Mesenchymal stem cell (in vitro differentiated cells and primary cell): ENCODE measurements at regions not wholly inside any gene's neighbourhood (a gene's known extent, or its start where the extent isn't known, plus 50 kb on each side); places are given as distances from the start of the nearest gene placed in this dataset. TPM values are rescaled to one million over a fixed set of nuclear protein-coding genes. Genes with fewer than 3 reads are reported as not detected.
"Not testable (repeated sequence)": the region's sequence is repeated elsewhere in the genome, so short reads cannot be mapped to it uniquely, and the experiment has no call there.

Experiments used
- DNase-seq: peaks from one replicate; pipeline ENCODE4 v3.0.0-alpha.2; 2013
- H2AFZ ChIP-seq: one replicate; pipeline ENCODE4 v1.6.1; 2013; ENCODE audit warnings: low read depth, mild to moderate bottlenecking, control low read depth, inconsistent platforms, low read length, moderate library complexity
- H2AK5ac ChIP-seq: 2 replicates; pipeline ENCODE4 v1.6.1; 2013; ENCODE audit warnings: low read length, moderate library complexity, mild to moderate bottlenecking, inconsistent platforms; ENCODE audit not compliant: severe bottlenecking
- H2BK120ac ChIP-seq: one replicate; pipeline ENCODE4 v1.6.1; 2013; ENCODE audit warnings: low read depth, mild to moderate bottlenecking, inconsistent platforms, low read length, moderate library complexity
- H2BK12ac ChIP-seq, 2 experiments: one replicate each; pipeline ENCODE4 v1.6.1; 2013; ENCODE audit warnings: inconsistent platforms in 2 of 2, low read length in 2 of 2, mild to moderate bottlenecking in 2 of 2, moderate library complexity in 2 of 2, control low read depth in 1 of 2
- H2BK15ac ChIP-seq: one replicate; pipeline ENCODE4 v1.6.1; 2013; ENCODE audit warnings: mild to moderate bottlenecking, low read depth, inconsistent platforms; ENCODE audit not compliant: poor library complexity, severe bottlenecking
- H2BK5ac ChIP-seq: 2 replicates; pipeline ENCODE4 v1.6.1; 2013; ENCODE audit warnings: low read depth, mild to moderate bottlenecking, low read length, control low read depth, inconsistent platforms; ENCODE audit not compliant: poor library complexity, severe bottlenecking
- H3K14ac ChIP-seq, 2 experiments: one replicate each; pipeline ENCODE4 v1.6.1; 2013; ENCODE audit warnings: inconsistent platforms in 2 of 2, low read length in 2 of 2, control low read depth in 1 of 2, mild to moderate bottlenecking in 1 of 2, moderate library complexity in 1 of 2
- H3K18ac ChIP-seq, 2 experiments: one replicate each; pipeline ENCODE4 v1.6.1; 2013; ENCODE audit warnings: inconsistent platforms in 2 of 2, low read length in 2 of 2, control low read depth in 1 of 2, low read depth in 1 of 2, mild to moderate bottlenecking in 1 of 2
- H3K23ac ChIP-seq, 2 experiments: one replicate each; pipeline ENCODE4 v1.6.1; 2013; ENCODE audit warnings: inconsistent platforms in 2 of 2, low read length in 2 of 2, mild to moderate bottlenecking in 2 of 2, moderate library complexity in 2 of 2, control low read depth in 1 of 2
- H3K27ac ChIP-seq: 2 replicates; pipeline ENCODE4 v1.5.1; 2013; ENCODE audit warnings: mild to moderate bottlenecking, moderate library complexity, low read length, control low read depth, inconsistent platforms; ENCODE audit not compliant: poor library complexity, severe bottlenecking
- H3K27me3 ChIP-seq, 2 experiments: 2 replicates each; pipeline versions ENCODE4 v1.6.1 to v1.7.0; 2013; ENCODE audit warnings: low read length in 2 of 2, mild to moderate bottlenecking in 2 of 2, moderate library complexity in 2 of 2, control low read depth in 1 of 2, inconsistent platforms in 1 of 2; ENCODE audit not compliant: control insufficient read depth in 1 of 2, insufficient read depth in 1 of 2
- H3K36me3 ChIP-seq, 2 experiments: 2 replicates each; pipeline versions ENCODE4 v1.6.1 to v1.7.0; 2013; ENCODE audit warnings: low read length in 2 of 2, control low read depth in 1 of 2, inconsistent platforms in 1 of 2, low read depth in 1 of 2, mild to moderate bottlenecking in 1 of 2; ENCODE audit not compliant: insufficient read depth in 2 of 2, control insufficient read depth in 1 of 2
- H3K4ac ChIP-seq, 2 experiments: one replicate each; pipeline ENCODE4 v1.6.1; 2013; ENCODE audit warnings: inconsistent platforms in 2 of 2, low read length in 2 of 2, mild to moderate bottlenecking in 2 of 2, moderate library complexity in 2 of 2, control low read depth in 1 of 2, low read depth in 1 of 2
- H3K4me1 ChIP-seq: 2 replicates; pipeline ENCODE4 v1.6.1; 2013; ENCODE audit warnings: low read depth, low read length, control low read depth; ENCODE audit not compliant: control insufficient read depth, insufficient read depth
- H3K4me2 ChIP-seq: 2 replicates; pipeline ENCODE4 v1.6.1; 2013; ENCODE audit warnings: low read length, mild to moderate bottlenecking, inconsistent platforms; ENCODE audit not compliant: poor library complexity, severe bottlenecking
- H3K4me3 ChIP-seq, 2 experiments: 2 replicates each; pipeline versions ENCODE4 v1.5.1 to v1.7.0; 2013; ENCODE audit warnings: low read length in 2 of 2, mild to moderate bottlenecking in 2 of 2, control low read depth in 1 of 2, low read depth in 1 of 2; ENCODE audit not compliant: insufficient read depth in 1 of 2
- H3K79me1 ChIP-seq: replicated peaks from 2 replicates; pipeline ENCODE4 v1.6.1; 2013; ENCODE audit warnings: mild to moderate bottlenecking, control low read depth, low read length, inconsistent platforms; ENCODE audit not compliant: poor library complexity, severe bottlenecking
- H3K9ac ChIP-seq: 2 replicates; pipeline ENCODE4 v1.7.0; 2013; ENCODE audit warnings: mild to moderate bottlenecking, low read length, moderate library complexity
- H3K9me3 ChIP-seq: 2 replicates; pipeline ENCODE4 v1.7.0; 2013; ENCODE audit warnings: mild to moderate bottlenecking, low read length; ENCODE audit not compliant: control insufficient read depth
- H4K8ac ChIP-seq: one replicate; pipeline ENCODE4 v1.6.1; 2013; ENCODE audit warnings: inconsistent platforms, mild to moderate bottlenecking, low read length, moderate library complexity
- H4K91ac ChIP-seq: one replicate; pipeline ENCODE4 v1.6.1; 2013; ENCODE audit warnings: mild to moderate bottlenecking, low read length, inconsistent platforms
- whole genome bisulfite sequencing: methylation state at CpG from one replicate; pipeline ENCODE4 v1.1.7; 2013; ENCODE audit warnings: mixed read lengths; 5-methylcytosine and 5-hydroxymethylcytosine counted together
- small RNA-seq: library from polyadenylated mRNA; stranded (forward); fragments of <200 nt; extraction: miRNeasy Mini kit (QIAGEN cat#:217004); gene quantifications from one replicate; pipeline ENCODE3, GENCODE V24; 2013; ENCODE audit warnings: low read depth

DNA sequence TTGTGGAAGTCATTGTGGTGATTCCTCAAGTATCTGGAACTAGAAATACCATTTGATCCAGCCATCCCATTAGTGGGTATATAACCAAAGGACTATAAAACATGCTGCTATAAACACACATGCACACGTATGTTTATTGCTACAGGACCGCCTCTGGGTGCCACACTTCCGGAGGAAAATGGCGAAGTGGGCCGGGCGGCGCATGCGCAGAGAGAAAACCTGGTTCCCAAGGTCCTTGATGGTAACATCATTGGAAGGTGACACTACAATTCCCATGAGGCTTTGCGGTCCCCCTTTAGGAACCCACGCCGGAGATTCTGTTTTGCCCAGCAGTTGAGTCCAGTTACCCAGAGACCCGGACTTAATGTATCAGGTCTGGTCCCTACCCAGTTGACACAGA, 640.4 kb downstream of the CWH43 start:
- not testable (repeated sequence) for H3K27me3 ChIP-seq, H2BK5ac ChIP-seq, H2BK120ac ChIP-seq, H3K4ac ChIP-seq, H3K4me2 ChIP-seq, H3K9me3 ChIP-seq, H3K36me3 ChIP-seq, H2BK12ac ChIP-seq, H2AK5ac ChIP-seq, H3K4me1 ChIP-seq, H2AFZ ChIP-seq, H3K79me1 ChIP-seq, H2BK15ac ChIP-seq, H3K27ac ChIP-seq, H4K8ac ChIP-seq, H3K18ac ChIP-seq, H3K23ac ChIP-seq, H3K9ac ChIP-seq, H4K91ac ChIP-seq, DNase-seq, H3K4me3 ChIP-seq, H3K14ac ChIP-seq
- 83% methylated on average over 11 of the region's 12 CpGs for WGBS

Small RNA genes in the stretch of these regions (small RNA-seq; reads per million reads assigned to genes)
- gene AC119751.2 (not detected), gene AC119751.6 (not detected), gene AC119751.7 (not detected), gene AC119751.8 (not detected)
